ENCODE measurements at regions not wholly inside any gene's neighbourhood (a gene's known extent, or its start where the extent isn't known, plus 50 kb on each side); places are given as distances from the start of the nearest gene placed in this dataset.

DNA sequence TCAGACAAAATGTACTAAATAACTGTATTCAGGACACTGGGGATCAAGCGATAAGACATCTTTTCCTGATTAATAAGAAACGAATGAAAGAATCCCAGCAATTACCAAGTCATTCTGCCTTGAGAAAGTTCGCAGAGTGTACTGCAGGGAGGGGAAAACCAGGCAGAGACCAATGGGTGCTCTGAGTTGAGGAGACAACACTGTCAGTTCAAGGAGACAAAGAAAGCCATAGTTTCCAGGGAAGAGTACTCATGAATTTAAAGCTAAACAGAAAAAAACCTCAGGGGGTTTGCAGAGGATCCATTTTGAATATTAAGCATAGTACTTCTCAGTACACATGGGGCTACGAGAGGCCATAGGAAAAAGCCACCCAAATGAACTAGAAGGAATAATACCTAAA lies 573.0 kb downstream of the KCTD8 start:
- Histone ChIP-seq H3K27me3 (no peaks in the 10 kb centered on the region), H3K36me3 (no peaks in the 10 kb centered on the region), H3K9me3 (no peaks in the 10 kb centered on the region), H3K27ac (no peak overlapping the region), H3K4me3 (no peak overlapping the region), H3K4me1 (ENCODE audit: insufficient read depth) (no peaks in the 10 kb centered on the region)
- intact Hi-C loops (cut with DNase I) = loop anchor here in 1 of 4 donors (10.0 kb wide), 1 partner anchor 351 kb away; no protein-coding TSS in a partner anchor
- 88 to 92% (median 92%) methylated on average over 4 of the region's 4 CpGs for WGBS, 3 donors
- no peak for DNase-seq
- no peak for TF ChIP-seq POLR2A (IDR thresholded peaks at IDR 0.05)
- TF ChIP-seq CTCF (IDR thresholded peaks at IDR 0.05) = no peak
- no peak for TF ChIP-seq EP300 (IDR thresholded peaks at IDR 0.05)

DNA sequence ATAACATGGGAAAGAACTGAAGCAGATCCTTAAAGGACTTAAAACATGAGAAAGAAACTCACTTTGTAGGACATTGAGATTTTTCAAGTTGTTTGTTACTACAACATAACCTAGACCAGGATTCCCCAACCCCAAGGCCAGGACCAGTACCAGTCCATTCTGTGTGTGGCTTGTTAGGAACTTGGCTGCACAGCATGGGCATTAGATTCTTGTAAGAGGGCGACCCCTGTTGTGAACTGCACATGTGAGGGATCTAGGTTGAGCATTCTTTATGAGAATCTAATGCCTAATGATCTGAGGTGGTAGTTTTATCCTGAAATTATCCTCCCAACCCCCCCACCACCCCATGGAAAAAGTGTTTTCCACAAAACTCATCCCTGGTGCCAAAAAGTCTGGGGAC lies 566.1 kb downstream of the KCTD8 start:
- intact Hi-C loops (cut with DNase I) = no loop called here
- WGBS, 3 donors = 80 to 91% (median 90%) methylated on average over 1 of the region's 1 CpG
- Histone ChIP-seq H3K9me3 (no peaks in the 10 kb centered on the region), H3K27me3 (no peaks in the 10 kb centered on the region), H3K36me3 (no peaks in the 10 kb centered on the region), H3K4me3 (no peak overlapping the region), H3K4me1 (ENCODE audit: insufficient read depth) (no peaks in the 10 kb centered on the region), H3K27ac (no peak overlapping the region)
- TF ChIP-seq CTCF (IDR thresholded peaks at IDR 0.05) = no peak
- TF ChIP-seq POLR2A (IDR thresholded peaks at IDR 0.05) = no peak
- no peak for TF ChIP-seq EP300 (IDR thresholded peaks at IDR 0.05)
- DNase-seq = no peak

DNA sequence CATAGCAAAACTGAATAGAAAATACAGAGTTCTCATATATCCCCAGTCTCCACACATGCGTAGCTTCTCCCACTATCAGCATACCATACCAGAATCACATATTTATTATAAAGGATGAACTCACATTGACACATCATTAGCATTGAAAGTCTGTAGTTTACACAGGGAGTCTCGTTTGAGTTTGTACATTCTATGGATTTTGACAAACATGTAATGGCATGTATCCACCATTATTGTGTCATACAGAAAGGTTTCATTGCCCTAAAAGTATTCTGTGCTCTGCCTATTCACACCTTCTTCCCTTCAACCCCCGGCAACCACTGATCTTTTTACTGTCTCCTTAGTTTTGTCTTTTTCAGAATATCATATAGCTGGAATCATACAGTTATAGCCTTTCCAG lies 562.4 kb downstream of the KCTD8 start:
- Histone ChIP-seq H3K9me3 (no peaks in the 10 kb centered on the region), H3K36me3 (no peaks in the 10 kb centered on the region), H3K27ac (no peak overlapping the region), H3K27me3 (no peaks in the 10 kb centered on the region), H3K4me3 (no peak overlapping the region), H3K4me1 (ENCODE audit: insufficient read depth) (no peaks in the 10 kb centered on the region)
- 64 to 81% (median 68%) methylated on average over 3 of the region's 3 CpGs for WGBS, 3 donors
- intact Hi-C loops (cut with DNase I) = no loop called here
- no peak for DNase-seq
- TF ChIP-seq POLR2A (IDR thresholded peaks at IDR 0.05) = no peak
- no peak for TF ChIP-seq EP300 (IDR thresholded peaks at IDR 0.05)
- no peak for TF ChIP-seq CTCF (IDR thresholded peaks at IDR 0.05)

DNA sequence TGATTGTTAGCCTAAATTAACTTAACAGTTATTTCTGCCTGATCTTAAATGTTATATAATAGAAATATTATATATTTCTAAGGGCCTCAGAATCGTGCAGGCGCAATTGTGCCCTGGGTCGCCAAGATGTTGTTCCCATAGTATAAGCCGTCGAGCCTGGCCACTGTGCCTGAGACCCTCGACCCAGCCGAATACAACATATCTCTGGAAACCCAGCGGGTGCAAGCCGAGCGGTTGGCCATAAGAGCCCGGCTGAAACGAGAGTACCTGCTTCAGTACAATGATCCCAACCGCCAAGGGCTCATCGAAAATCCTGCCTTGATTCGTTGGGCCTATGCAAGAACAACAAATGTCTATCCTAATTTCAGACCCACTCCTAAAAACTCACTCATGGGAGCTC lies 549.8 kb downstream of the KCTD8 start:
- TF ChIP-seq POLR2A (IDR thresholded peaks at IDR 0.05) (no peak), CTCF (IDR thresholded peaks at IDR 0.05) (no peak), EP300 (IDR thresholded peaks at IDR 0.05) (no peak)
- Histone ChIP-seq H3K4me3 (no peak overlapping the region), H3K27ac (no peak overlapping the region), H3K4me1 (ENCODE audit: insufficient read depth) (no peaks in the 10 kb centered on the region), H3K36me3 (no peaks in the 10 kb centered on the region), H3K9me3 (no peaks in the 10 kb centered on the region), H3K27me3 (no peaks in the 10 kb centered on the region)
- WGBS, 3 donors = 92 to 96% (median 95%) methylated on average over 15 of the region's 15 CpGs
- intact Hi-C loops (cut with DNase I) = no loop called here
- DNase-seq = no peak

DNA sequence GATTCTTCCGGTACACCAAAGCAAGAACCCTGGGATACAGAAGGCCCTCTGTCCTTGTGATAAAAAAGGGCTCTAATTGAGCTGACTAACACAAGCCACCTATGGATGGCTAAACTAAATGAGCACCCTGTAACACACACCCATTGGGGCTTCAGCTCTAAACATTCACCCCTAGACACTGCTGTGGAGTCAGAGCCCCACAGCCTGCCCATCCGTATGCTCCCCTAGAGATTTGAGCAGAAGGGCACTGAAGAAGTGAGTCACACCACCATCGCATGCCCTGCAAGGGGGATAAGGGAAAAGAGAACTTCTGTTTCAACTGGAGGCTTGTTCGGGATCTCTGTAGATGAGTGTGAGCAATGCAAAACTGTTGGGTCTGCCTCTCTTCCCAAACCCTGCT lies 545.2 kb downstream of the KCTD8 start:
- H3K4me1 ChIP-seq (ENCODE audit: insufficient read depth) = no peaks in the 10 kb centered on the region
- no peak for TF ChIP-seq CTCF (IDR thresholded peaks at IDR 0.05)
- TF ChIP-seq POLR2A (IDR thresholded peaks at IDR 0.05) = no peak
- no peak for TF ChIP-seq EP300 (IDR thresholded peaks at IDR 0.05)
- no peaks in the 10 kb centered on the region for H3K9me3 ChIP-seq
- no peak for DNase-seq
- 94 to 98% (median 97%) methylated on average over 4 of the region's 4 CpGs for WGBS, 3 donors
- H3K27me3 ChIP-seq = no peaks in the 10 kb centered on the region
- intact Hi-C loops (cut with DNase I) = no loop called here
- no peak overlapping the region for H3K4me3 ChIP-seq
- H3K36me3 ChIP-seq = no peaks in the 10 kb centered on the region
- no peak overlapping the region for H3K27ac ChIP-seq
